Liver (tissue), 8 donors: ENCODE measurements at regions not wholly inside any gene's neighbourhood (a gene's known extent, or its start where the extent isn't known, plus 50 kb on each side); places are given as distances from the start of the nearest gene placed in this dataset.
"Not testable (repeated sequence)": the region's sequence is repeated elsewhere in the genome, so short reads cannot be mapped to it uniquely, and the experiment has no call there.

Source experiments
- DNase-seq: peaks from one replicate; pipeline ENCODE4 v3.0.0-alpha.2; 2017; ENCODE audit warnings: low spot score
- H3K27ac ChIP-seq, 2 donors: one replicate each; pipeline ENCODE4 v1.7.0; 2013; ENCODE audit warnings: inconsistent platforms in 2 of 2, low read length in 2 of 2, control low read depth in 1 of 2, low read depth in 1 of 2, mild to moderate bottlenecking in 1 of 2
- H3K27me3 ChIP-seq, 4 donors: one replicate each; pipeline versions ENCODE4 v1.6.1 to v1.7.0; 2013; ENCODE audit warnings: low read length in 3 of 4, inconsistent platforms in 1 of 4, mild to moderate bottlenecking in 1 of 4, moderate library complexity in 1 of 4; ENCODE audit not compliant: control insufficient read depth in 4 of 4, insufficient read depth in 4 of 4
- H3K36me3 ChIP-seq, 4 donors: one replicate each; pipeline versions ENCODE4 v1.6.1 to v1.7.0; 2013; ENCODE audit warnings: low read length in 3 of 4, mild to moderate bottlenecking in 3 of 4, low read depth in 1 of 4, moderate library complexity in 1 of 4; ENCODE audit not compliant: control insufficient read depth in 4 of 4, insufficient read depth in 3 of 4
- H3K4me1 ChIP-seq, 4 donors: one replicate each; pipeline versions ENCODE4 v1.6.1 to v1.7.0; 2013; ENCODE audit warnings: low read length in 3 of 4, mild to moderate bottlenecking in 3 of 4, moderate library complexity in 1 of 4; ENCODE audit not compliant: control insufficient read depth in 4 of 4, insufficient read depth in 4 of 4
- H3K4me3 ChIP-seq, 3 donors: one replicate each; pipeline versions ENCODE4 v1.6.1 to v1.7.0; 2013; ENCODE audit warnings: low read length in 3 of 3, control low read depth in 1 of 3, low read depth in 1 of 3, mild to moderate bottlenecking in 1 of 3
- H3K9ac ChIP-seq, 2 donors: one replicate each; pipeline ENCODE4 v1.7.0; 2013; ENCODE audit warnings: low read length in 2 of 2, mild to moderate bottlenecking in 2 of 2, moderate library complexity in 2 of 2, control low read depth in 1 of 2, low read depth in 1 of 2
- H3K9me3 ChIP-seq, 4 donors: one replicate each; pipeline versions ENCODE4 v1.6.1 to v1.7.0; 2013; ENCODE audit warnings: low read length in 3 of 4; ENCODE audit not compliant: control insufficient read depth in 4 of 4
- CTCF ChIP-seq: fragments of 150-350 bp; IDR thresholded peaks from 2 replicates; pipeline ENCODE4 v1.5.1; 2017; ENCODE audit warnings: improper control_type of control experiment, low read depth, low read length; ENCODE audit not compliant: missing input control
- EGR1 ChIP-seq, 2 donors: IDR thresholded peaks; 2 replicates each; pipeline ENCODE4 v1.6.1; 2016 to 2018; ENCODE audit warnings: antibody characterized with exemption in 2 of 2, low read depth in 2 of 2
- FOXA1 ChIP-seq: IDR thresholded peaks from 2 replicates; pipeline ENCODE4 v1.6.1; 2016; ENCODE audit warnings: antibody characterized with exemption
- GABPA ChIP-seq, 2 donors: IDR thresholded peaks in 1 of 2; conservative IDR thresholded peaks in 1 of 2; 2 replicates each; pipeline ENCODE4 v1.6.1; 2016; ENCODE audit warnings: antibody characterized with exemption in 2 of 2, mild to moderate bottlenecking in 1 of 2, moderate library complexity in 1 of 2
- HNF4A ChIP-seq, 2 donors: conservative IDR thresholded peaks; 2 replicates each; pipeline ENCODE4 v1.6.1; 2016; ENCODE audit warnings: antibody characterized with exemption in 2 of 2, mild to moderate bottlenecking in 2 of 2
- HNF4G ChIP-seq: IDR thresholded peaks from 2 replicates; pipeline ENCODE4 v1.6.1; 2016; ENCODE audit warnings: antibody characterized with exemption
- MAX ChIP-seq: IDR thresholded peaks from 2 replicates; pipeline ENCODE4 v1.6.1; 2016; ENCODE audit warnings: antibody characterized with exemption
- RAD21 ChIP-seq, 2 donors: IDR thresholded peaks; 2 replicates each; pipeline ENCODE4 v1.6.1; 2016; ENCODE audit warnings: antibody characterized with exemption in 2 of 2, mild to moderate bottlenecking in 2 of 2
- REST ChIP-seq: IDR thresholded peaks from 2 replicates; pipeline ENCODE4 v1.6.1; 2016; ENCODE audit warnings: antibody characterized with exemption, mild to moderate bottlenecking
- RXRA ChIP-seq, 2 donors: IDR thresholded peaks; 2 replicates each; pipeline ENCODE4 v1.6.1; 2017 to 2018; ENCODE audit warnings: antibody characterized with exemption in 2 of 2, mild to moderate bottlenecking in 1 of 2
- SP1 ChIP-seq: IDR thresholded peaks from 2 replicates; pipeline ENCODE4 v1.6.1; 2018; ENCODE audit warnings: antibody characterized with exemption, mild to moderate bottlenecking
- TAF1 ChIP-seq: conservative IDR thresholded peaks from 2 replicates; pipeline ENCODE4 v1.6.1; 2016; ENCODE audit warnings: antibody characterized with exemption, mild to moderate bottlenecking
- YY1 ChIP-seq: IDR thresholded peaks from 2 replicates; pipeline ENCODE4 v1.6.1; 2016; ENCODE audit warnings: antibody characterized with exemption, mild to moderate bottlenecking
- WGBS: extraction: QIAGEN DNeasy Blood & Tissue Kit; methylation state at CpG from one replicate; pipeline ENCODE4 v1.1.7; 2013; 5-methylcytosine and 5-hydroxymethylcytosine counted together
- donor health status: healthy.
- donor health status: healthy.
- donor health status: healthy.
- donor health status: healthy.
- donor health status: healthy.

- Histone ChIP-seq H3K27ac (no peak overlapping the region), H3K27me3 (no peaks in the 10 kb centered on the region), H3K36me3 (no peaks in the 10 kb centered on the region), H3K9me3 (peaks cover 0 to 3% (median 0%) of the 10 kb centered on the region in 4 donors), H3K4me3 (no peak overlapping the region), H3K9ac (no peak overlapping the region), H3K4me1 (no peaks in the 10 kb centered on the region)
- DNase-seq: no peak
- TF ChIP-seq CTCF (no peak), FOXA1 (no peak), EGR1 (IDR thresholded peaks at IDR 0.05; ENCODE audit: low read depth in 2 of 2) (no peak), HNF4A (conservative IDR thresholded peaks at IDR 0.05) (no peak), YY1 (no peak), RXRA (IDR thresholded peaks at IDR 0.05) (no peak), SP1 (no peak), MAX (no peak), REST (no peak), TAF1 (no peak), RAD21 (IDR thresholded peaks at IDR 0.05) (no peak), HNF4G (no peak), GABPA (IDR thresholded peaks at IDR 0.05 in 1 of 2, conservative IDR thresholded peaks at IDR 0.05 in 1 of 2) (no peak)
- WGBS: 74% methylated on average over 5 of the region's 5 CpGs
Observed at GRCh38 chr6:74000666-74001490, 304.9 kb downstream of the CD109 start.

- H3K4me1 ChIP-seq, H3K4me3 ChIP-seq, DNase-seq, H3K9ac ChIP-seq, H3K36me3 ChIP-seq, H3K9me3 ChIP-seq, H3K27me3 ChIP-seq, H3K27ac ChIP-seq: not testable (repeated sequence)
- 97% methylated on average over 30 of the region's 30 CpGs for WGBS
Observed at GRCh38 chr6:73990609-73991238, 294.7 kb downstream of the CD109 start.
